ENCODE measurements at regions not wholly inside any gene's neighbourhood (a gene's known extent, or its start where the extent isn't known, plus 50 kb on each side); places are given as distances from the start of the nearest gene placed in this dataset.

DNA sequence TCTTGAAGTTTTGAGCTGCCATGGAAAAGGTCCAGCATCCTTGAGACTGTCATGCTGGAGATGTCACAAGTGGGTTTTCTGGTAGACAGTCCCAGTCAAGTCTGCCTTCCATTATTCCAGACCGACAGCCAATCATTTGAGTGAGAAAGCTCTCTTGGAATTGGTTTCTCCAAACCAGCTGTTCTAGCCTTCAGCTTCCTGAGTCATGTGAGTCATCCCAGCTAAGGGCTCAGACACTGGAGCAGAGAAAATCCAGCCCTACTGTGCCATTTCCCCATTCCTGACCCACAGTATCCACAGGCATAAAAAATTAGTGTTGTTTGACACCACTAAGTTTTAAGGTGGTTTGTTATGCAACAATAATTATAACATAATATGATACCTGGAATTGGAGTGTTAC is 219.0 kb downstream of the ADRA2A start:
- DNase-seq (ENCODE audit: low read depth): no peak
- H3K4me3 ChIP-seq (ENCODE audit: low read depth, low read length): no peak overlapping the region
- TF ChIP-seq, protein P1, sequence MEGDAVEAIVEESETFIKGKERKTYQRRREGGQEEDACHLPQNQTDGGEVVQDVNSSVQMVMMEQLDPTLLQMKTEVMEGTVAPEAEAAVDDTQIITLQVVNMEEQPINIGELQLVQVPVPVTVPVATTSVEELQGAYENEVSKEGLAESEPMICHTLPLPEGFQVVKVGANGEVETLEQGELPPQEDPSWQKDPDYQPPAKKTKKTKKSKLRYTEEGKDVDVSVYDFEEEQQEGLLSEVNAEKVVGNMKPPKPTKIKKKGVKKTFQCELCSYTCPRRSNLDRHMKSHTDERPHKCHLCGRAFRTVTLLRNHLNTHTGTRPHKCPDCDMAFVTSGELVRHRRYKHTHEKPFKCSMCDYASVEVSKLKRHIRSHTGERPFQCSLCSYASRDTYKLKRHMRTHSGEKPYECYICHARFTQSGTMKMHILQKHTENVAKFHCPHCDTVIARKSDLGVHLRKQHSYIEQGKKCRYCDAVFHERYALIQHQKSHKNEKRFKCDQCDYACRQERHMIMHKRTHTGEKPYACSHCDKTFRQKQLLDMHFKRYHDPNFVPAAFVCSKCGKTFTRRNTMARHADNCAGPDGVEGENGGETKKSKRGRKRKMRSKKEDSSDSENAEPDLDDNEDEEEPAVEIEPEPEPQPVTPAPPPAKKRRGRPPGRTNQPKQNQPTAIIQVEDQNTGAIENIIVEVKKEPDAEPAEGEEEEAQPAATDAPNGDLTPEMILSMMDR (IDR thresholded peaks at IDR 0.05; ENCODE audit: low read depth, low read length, missing control alignments): no peak

GRCh38 chr10:111297351-111297848 is 220.6 kb downstream of the ADRA2A start:
- DNase-seq (ENCODE audit: low read depth): no peak
- H3K4me3 ChIP-seq (ENCODE audit: low read depth, low read length): no peak overlapping the region
- TF ChIP-seq, protein P1 (IDR thresholded peaks at IDR 0.05; ENCODE audit: low read depth, low read length, missing control alignments): no peak

DNA sequence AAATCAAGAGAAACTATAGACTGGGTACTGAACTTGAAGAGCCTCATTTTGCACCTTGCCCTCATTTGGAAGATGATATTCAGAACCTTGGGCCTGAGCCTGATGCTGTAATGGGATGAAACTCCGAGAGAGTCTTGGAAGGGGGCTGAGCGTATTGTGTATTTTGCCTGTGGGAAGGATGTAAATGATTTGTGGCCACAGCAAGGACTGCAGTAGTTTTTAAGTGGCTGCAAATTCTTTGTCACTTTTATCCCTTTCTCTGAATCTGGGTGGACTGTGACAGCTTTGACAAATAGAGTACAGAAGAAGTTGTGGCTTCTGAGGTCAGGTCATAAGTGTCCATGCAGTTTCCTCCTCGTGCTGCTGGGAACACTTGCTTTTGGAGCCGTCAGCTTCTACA is 221.2 kb downstream of the ADRA2A start:
- no peak for DNase-seq (ENCODE audit: low read depth)
- no peak overlapping the region for H3K4me3 ChIP-seq (ENCODE audit: low read depth, low read length)
- TF ChIP-seq, protein P1 (IDR thresholded peaks at IDR 0.05; ENCODE audit: low read depth, low read length, missing control alignments): no peak

DNA sequence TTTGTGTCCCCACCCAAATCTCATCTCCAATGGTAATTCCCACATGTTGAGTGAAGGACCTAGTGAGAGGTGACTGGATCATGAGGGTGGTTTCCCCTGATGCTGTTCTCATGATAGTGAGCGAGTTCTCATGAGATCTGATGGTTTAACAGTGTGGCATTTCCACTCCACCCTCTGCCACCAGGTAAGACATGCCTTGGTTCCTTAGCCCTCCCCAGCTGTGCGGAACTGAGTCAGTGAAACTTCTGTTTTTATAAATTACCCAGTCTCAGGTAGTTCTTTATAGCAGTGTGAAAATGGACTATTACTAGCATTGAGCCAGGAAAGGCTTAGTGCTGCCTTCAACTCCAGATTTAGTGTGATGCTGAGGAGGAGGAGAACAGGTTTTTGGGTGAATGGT is 222.2 kb downstream of the ADRA2A start:
- H3K4me3 ChIP-seq (ENCODE audit: low read depth, low read length): no peak overlapping the region
- no peak for DNase-seq (ENCODE audit: low read depth)
- TF ChIP-seq, protein P1 (IDR thresholded peaks at IDR 0.05; ENCODE audit: low read depth, low read length, missing control alignments): no peak

- DNase-seq (ENCODE audit: low read depth): no peak
These were observed 227.1 kb downstream of the ADRA2A start for GRCh38 chr10:111303887-111304286.

DNA sequence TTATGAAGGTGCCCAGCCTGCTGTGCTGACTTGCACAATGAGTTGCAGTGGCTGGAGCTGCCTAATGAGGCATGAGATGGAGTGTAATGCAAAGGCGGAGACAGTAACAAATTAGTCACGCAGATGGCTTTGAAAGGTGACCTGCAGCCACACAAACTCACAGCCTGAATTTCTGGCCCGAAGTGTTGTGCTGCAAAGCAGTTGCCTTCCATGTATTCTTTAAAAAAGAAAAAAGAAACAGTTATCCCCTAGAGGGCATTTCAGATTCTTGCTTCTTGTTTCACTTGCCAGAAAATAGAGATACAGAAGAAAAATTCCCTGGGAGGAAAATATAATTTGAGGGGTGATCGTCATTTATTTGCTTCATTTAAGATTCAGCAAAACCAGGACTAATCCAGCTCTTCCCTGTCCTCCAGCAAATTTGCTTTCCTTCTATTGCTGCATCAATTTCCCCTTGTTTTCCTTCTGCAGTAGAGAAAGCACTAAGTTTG is 239.9 kb downstream of the ADRA2A start:
- TF ChIP-seq, protein P1 (IDR thresholded peaks at IDR 0.05; ENCODE audit: low read depth, low read length, missing control alignments): no peak
- H3K4me3 ChIP-seq (ENCODE audit: low read depth, low read length): no peak overlapping the region
- no peak for DNase-seq (ENCODE audit: low read depth)

More at GRCh38 chr10:111303887-111304286, 227.1 kb downstream of the ADRA2A start:
- H3K4me3 ChIP-seq (ENCODE audit: low read depth, low read length): no peak overlapping the region
- TF ChIP-seq, protein P1 (IDR thresholded peaks at IDR 0.05; ENCODE audit: low read depth, low read length, missing control alignments): no peak

DNA sequence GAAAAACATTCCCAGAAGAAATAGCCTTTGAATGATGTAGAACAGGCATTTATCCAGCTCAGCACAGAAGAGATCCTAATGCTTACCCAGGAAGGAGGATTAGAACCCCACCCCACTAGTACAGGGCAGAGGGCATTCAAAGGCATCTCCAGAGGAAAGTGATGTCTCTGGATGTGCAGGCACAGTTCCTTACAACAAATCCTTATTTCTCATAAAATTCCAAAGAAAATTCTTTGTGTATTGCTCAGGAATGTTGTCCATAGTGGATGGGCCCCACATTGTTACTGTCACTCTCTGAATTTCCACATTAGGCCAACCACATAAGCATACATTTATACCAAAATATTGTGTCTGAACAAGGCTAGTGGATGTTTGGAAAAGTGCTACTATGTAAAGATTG is 243.0 kb downstream of the ADRA2A start:
- no peak for DNase-seq (ENCODE audit: low read depth)
- no peak overlapping the region for H3K4me3 ChIP-seq (ENCODE audit: low read depth, low read length)
- TF ChIP-seq, protein P1 (IDR thresholded peaks at IDR 0.05; ENCODE audit: low read depth, low read length, missing control alignments): no peak

Data from GM12864 (cell line).